ENCODE measurements at regions not wholly inside any gene's neighbourhood (a gene's known extent, or its start where the extent isn't known, plus 50 kb on each side); places are given as distances from the start of the nearest gene placed in this dataset.

- peak; percentile 12 to 33 for TF ChIP-seq CTCF (conservative IDR thresholded peaks at IDR 0.05 in 1 of 2, IDR thresholded peaks at IDR 0.05 in 1 of 2; ENCODE audit: extremely low read depth in 1 of 2, insufficient read depth in 1 of 2, low read depth in 1 of 2, low read length in 2 of 2)
- no peak for TF ChIP-seq EZH2 (IDR thresholded peaks at IDR 0.05; ENCODE audit: borderline replicate concordance, low read length)
These were observed 277.0 kb upstream of the BRINP3 start for GRCh38 chr1:190754666-190755065.

All from mammary epithelial cell (primary cell).